Sigmoid colon (tissue), 6 donors: ENCODE measurements at regions not wholly inside any gene's neighbourhood (a gene's known extent, or its start where the extent isn't known, plus 50 kb on each side); places are given as distances from the start of the nearest gene placed in this dataset.
"Not testable (repeated sequence)": the region's sequence is repeated elsewhere in the genome, so short reads cannot be mapped to it uniquely, and the experiment has no call there.

Source experiments
- DNase-seq: peaks from one replicate; pipeline ENCODE4 v3.0.0-alpha.2; 2019
- H3K27ac ChIP-seq, 4 donors: fragments of 200-600 bp; sonication (generic); one replicate each; pipeline ENCODE4 v1.5.1; 2016 to 2019; ENCODE audit warnings: mild to moderate bottlenecking in 1 of 4
- H3K27me3 ChIP-seq, 3 donors: fragments of 200-600 bp; sonication (generic); one replicate each; pipeline ENCODE4 v1.5.1; 2019; ENCODE audit warnings: mild to moderate bottlenecking in 1 of 3
- H3K36me3 ChIP-seq, 4 donors: fragments of 200-600 bp; sonication (generic); one replicate each; pipeline ENCODE4 v1.5.1; 2016 to 2019
- H3K4me1 ChIP-seq, 4 donors: fragments of 200-600 bp; sonication (generic); one replicate each; pipeline ENCODE4 v1.5.1; 2017 to 2019
- H3K4me3 ChIP-seq, 4 donors: fragments of 200-600 bp; sonication (generic); one replicate each; pipeline ENCODE4 v1.5.1; 2017 to 2019; ENCODE audit warnings: mild to moderate bottlenecking in 2 of 4, moderate library complexity in 1 of 4
- H3K9me3 ChIP-seq, 4 donors: fragments of 200-600 bp in 3 of 4; sonication (generic) in 3 of 4; one replicate each; pipeline versions ENCODE4 v1.5.1 to v1.6.1; 2013 to 2019
- CTCF ChIP-seq, 4 experiments: fragments of 450-650 bp in 3 of 4; fragments of 200-600 bp in 1 of 4; IDR thresholded peaks; one replicate each; pipeline ENCODE4 v1.5.1; 2016 to 2019; ENCODE audit warnings: antibody characterized with exemption in 4 of 4, mild to moderate bottlenecking in 3 of 4, moderate library complexity in 2 of 4
- EP300 ChIP-seq, 4 donors: sonication (generic); formaldehyde crosslinking; IDR thresholded peaks; one replicate each; pipeline ENCODE4 v1.6.1; 2017; ENCODE audit warnings: antibody characterized with exemption in 4 of 4
- POLR2A ChIP-seq, 2 donors: fragments of 450-650 bp; IDR thresholded peaks; one replicate each; pipeline ENCODE4 v1.6.1; 2016; ENCODE audit warnings: antibody characterized with exemption in 2 of 2, mild to moderate bottlenecking in 2 of 2, moderate library complexity in 2 of 2
- POLR2AphosphoS5 ChIP-seq, 4 donors: sonication (generic); formaldehyde crosslinking; IDR thresholded peaks; one replicate each; pipeline ENCODE4 v1.6.1; 2017; ENCODE audit warnings: antibody characterized with exemption in 4 of 4
- WGBS, 2 donors: extraction: QIAGEN DNeasy Blood & Tissue Kit; methylation state at CpG; one replicate each; pipeline ENCODE4 v1.1.7; 2013; 5-methylcytosine and 5-hydroxymethylcytosine counted together
- intact Hi-C: fragments of 100-400 bp; cut with DNase I; formaldehyde crosslinking; loops from one replicate; pipeline ENCODE4 v1.15.1; 2023
- donor health status: healthy with polysubstance abuse.
- donor health status: healthy.

GRCh38 chr4:77449171-77449570, 156.4 kb upstream of the CXCL13 start:
- no peak for TF ChIP-seq POLR2A (IDR thresholded peaks at IDR 0.05)
- TF ChIP-seq POLR2AphosphoS5 (IDR thresholded peaks at IDR 0.05), result no peak
- TF ChIP-seq CTCF (IDR thresholded peaks at IDR 0.05), result no peak
- no peak for TF ChIP-seq EP300 (IDR thresholded peaks at IDR 0.05)
- Histone ChIP-seq H3K4me3 (no peak overlapping the region), H3K4me1 (peaks cover 0 to 48% (median 28%) of the 10 kb centered on the region in 4 donors), H3K27me3 (no peaks in the 10 kb centered on the region), H3K27ac (no peak overlapping the region), H3K9me3 (no peaks in the 10 kb centered on the region), H3K36me3 (no peaks in the 10 kb centered on the region)
- WGBS, 2 donors, result 47 to 73% methylated on average over 2 of the region's 2 CpGs
- no peak for DNase-seq
- intact Hi-C loops, result no loop called here

GRCh38 chr4:77450006-77450405, 155.6 kb upstream of the CXCL13 start:
- peaks cover 0 to 49% (median 26%) of the 10 kb centered on the region in 4 donors for H3K4me1 ChIP-seq

GRCh38 chr4:77451530-77451929, 154.1 kb upstream of the CXCL13 start:
- 0 to 75% methylated on average over 1 of the region's 1 CpG for WGBS, 2 donors

More at GRCh38 chr4:77450006-77450405, 155.6 kb upstream of the CXCL13 start:
- Histone ChIP-seq H3K36me3 (no peaks in the 10 kb centered on the region), H3K27ac (no peak overlapping the region), H3K4me3 (no peak overlapping the region), H3K27me3 (no peaks in the 10 kb centered on the region), H3K9me3 (no peaks in the 10 kb centered on the region)
- no peak for TF ChIP-seq POLR2A (IDR thresholded peaks at IDR 0.05)
- TF ChIP-seq EP300 (IDR thresholded peaks at IDR 0.05), result no peak
- TF ChIP-seq CTCF (IDR thresholded peaks at IDR 0.05), result no peak
- no peak for TF ChIP-seq POLR2AphosphoS5 (IDR thresholded peaks at IDR 0.05)
- intact Hi-C loops, result no loop called here
- DNase-seq, result no peak
- 82 to 88% methylated on average over 4 of the region's 4 CpGs for WGBS, 2 donors

GRCh38 chr4:77452117-77452516, 153.5 kb upstream of the CXCL13 start:
- intact Hi-C loops, H3K9me3 ChIP-seq, H3K4me3 ChIP-seq, H3K36me3 ChIP-seq, H3K27me3 ChIP-seq: not testable (repeated sequence)
- H3K4me1 ChIP-seq, result peaks cover 0 to 35% (median 18%) of the 10 kb centered on the region in 4 donors
- DNase-seq, result peak; percentile 69
- 66 to 82% methylated on average over 5 of the region's 5 CpGs for WGBS, 2 donors
- TF ChIP-seq POLR2AphosphoS5 (IDR thresholded peaks at IDR 0.05) (peak; percentile 9 to 73 (median 52)), EP300 (IDR thresholded peaks at IDR 0.05) (peak in 1 of 4 donors; percentile 42)
- H3K27ac ChIP-seq, result peak overlapping the region in 2 of 4 donors; percentile 41 to 55

More at GRCh38 chr4:77451530-77451929, 154.1 kb upstream of the CXCL13 start:
- no peak for DNase-seq
- Histone ChIP-seq H3K27ac (peak overlapping the region in 2 of 4 donors; percentile 41 to 55), H3K27me3 (no peaks in the 10 kb centered on the region), H3K36me3 (no peaks in the 10 kb centered on the region), H3K9me3 (no peaks in the 10 kb centered on the region), H3K4me3 (no peak overlapping the region), H3K4me1 (peaks cover 0 to 41% (median 23%) of the 10 kb centered on the region in 4 donors)
- intact Hi-C loops, result no loop called here
- no peak for TF ChIP-seq POLR2A (IDR thresholded peaks at IDR 0.05)
- peak in 3 of 4 donors; percentile 41 to 71 (median 67) for TF ChIP-seq POLR2AphosphoS5 (IDR thresholded peaks at IDR 0.05)
- no peak for TF ChIP-seq EP300 (IDR thresholded peaks at IDR 0.05)
- no peak for TF ChIP-seq CTCF (IDR thresholded peaks at IDR 0.05)

- WGBS, 2 donors, result 86 to 88% methylated on average over 1 of the region's 1 CpG
- intact Hi-C loops, result no loop called here
- peaks cover 0 to 32% (median 17%) of the 10 kb centered on the region in 4 donors for H3K4me1 ChIP-seq
Observed at GRCh38 chr4:77453911-77454310, 151.7 kb upstream of the CXCL13 start.

More at GRCh38 chr4:77453911-77454310, 151.7 kb upstream of the CXCL13 start:
- Histone ChIP-seq H3K27ac (no peak overlapping the region), H3K36me3 (no peaks in the 10 kb centered on the region), H3K4me3 (no peak overlapping the region), H3K9me3 (no peaks in the 10 kb centered on the region), H3K27me3 (no peaks in the 10 kb centered on the region)
- no peak for TF ChIP-seq POLR2A (IDR thresholded peaks at IDR 0.05)
- no peak for TF ChIP-seq EP300 (IDR thresholded peaks at IDR 0.05)
- TF ChIP-seq POLR2AphosphoS5 (IDR thresholded peaks at IDR 0.05), result no peak
- no peak for TF ChIP-seq CTCF (IDR thresholded peaks at IDR 0.05)
- no peak for DNase-seq
